Liver (tissue), 8 donors: ENCODE measurements at regions not wholly inside any gene's neighbourhood (a gene's known extent, or its start where the extent isn't known, plus 50 kb on each side); places are given as distances from the start of the nearest gene placed in this dataset.

ENCODE experiments used
- DNase-seq: peaks from one replicate; pipeline ENCODE4 v3.0.0-alpha.2; 2017; ENCODE audit warnings: low spot score
- H3K27ac ChIP-seq, 2 donors: one replicate each; pipeline ENCODE4 v1.7.0; 2013; ENCODE audit warnings: inconsistent platforms in 2 of 2, low read length in 2 of 2, control low read depth in 1 of 2, low read depth in 1 of 2, mild to moderate bottlenecking in 1 of 2
- H3K27me3 ChIP-seq, 4 donors: one replicate each; pipeline versions ENCODE4 v1.6.1 to v1.7.0; 2013; ENCODE audit warnings: low read length in 3 of 4, inconsistent platforms in 1 of 4, mild to moderate bottlenecking in 1 of 4, moderate library complexity in 1 of 4; ENCODE audit not compliant: control insufficient read depth in 4 of 4, insufficient read depth in 4 of 4
- H3K36me3 ChIP-seq, 4 donors: one replicate each; pipeline versions ENCODE4 v1.6.1 to v1.7.0; 2013; ENCODE audit warnings: low read length in 3 of 4, mild to moderate bottlenecking in 3 of 4, low read depth in 1 of 4, moderate library complexity in 1 of 4; ENCODE audit not compliant: control insufficient read depth in 4 of 4, insufficient read depth in 3 of 4
- H3K4me1 ChIP-seq, 4 donors: one replicate each; pipeline versions ENCODE4 v1.6.1 to v1.7.0; 2013; ENCODE audit warnings: low read length in 3 of 4, mild to moderate bottlenecking in 3 of 4, moderate library complexity in 1 of 4; ENCODE audit not compliant: control insufficient read depth in 4 of 4, insufficient read depth in 4 of 4
- H3K4me3 ChIP-seq, 3 donors: one replicate each; pipeline versions ENCODE4 v1.6.1 to v1.7.0; 2013; ENCODE audit warnings: low read length in 3 of 3, control low read depth in 1 of 3, low read depth in 1 of 3, mild to moderate bottlenecking in 1 of 3
- H3K9ac ChIP-seq, 2 donors: one replicate each; pipeline ENCODE4 v1.7.0; 2013; ENCODE audit warnings: low read length in 2 of 2, mild to moderate bottlenecking in 2 of 2, moderate library complexity in 2 of 2, control low read depth in 1 of 2, low read depth in 1 of 2
- H3K9me3 ChIP-seq, 4 donors: one replicate each; pipeline versions ENCODE4 v1.6.1 to v1.7.0; 2013; ENCODE audit warnings: low read length in 3 of 4; ENCODE audit not compliant: control insufficient read depth in 4 of 4
- ATF3 ChIP-seq: IDR thresholded peaks from 2 replicates; pipeline ENCODE4 v1.6.1; 2016; ENCODE audit warnings: antibody characterized with exemption
- CTCF ChIP-seq: fragments of 150-350 bp; IDR thresholded peaks from 2 replicates; pipeline ENCODE4 v1.5.1; 2017; ENCODE audit warnings: improper control_type of control experiment, low read depth, low read length; ENCODE audit not compliant: missing input control
- EGR1 ChIP-seq, 2 donors: IDR thresholded peaks; 2 replicates each; pipeline ENCODE4 v1.6.1; 2016 to 2018; ENCODE audit warnings: antibody characterized with exemption in 2 of 2, low read depth in 2 of 2
- FOXA1 ChIP-seq: IDR thresholded peaks from 2 replicates; pipeline ENCODE4 v1.6.1; 2016; ENCODE audit warnings: antibody characterized with exemption
- FOXA2 ChIP-seq: IDR thresholded peaks from 2 replicates; pipeline ENCODE4 v1.6.1; 2016; ENCODE audit warnings: antibody characterized with exemption
- GABPA ChIP-seq, 2 donors: IDR thresholded peaks in 1 of 2; conservative IDR thresholded peaks in 1 of 2; 2 replicates each; pipeline ENCODE4 v1.6.1; 2016; ENCODE audit warnings: antibody characterized with exemption in 2 of 2, mild to moderate bottlenecking in 1 of 2, moderate library complexity in 1 of 2
- HNF4A ChIP-seq, 2 donors: conservative IDR thresholded peaks; 2 replicates each; pipeline ENCODE4 v1.6.1; 2016; ENCODE audit warnings: antibody characterized with exemption in 2 of 2, mild to moderate bottlenecking in 2 of 2
- HNF4G ChIP-seq: IDR thresholded peaks from 2 replicates; pipeline ENCODE4 v1.6.1; 2016; ENCODE audit warnings: antibody characterized with exemption
- JUND ChIP-seq, 2 donors: IDR thresholded peaks; 2 replicates each; pipeline ENCODE4 v1.6.1; 2016; ENCODE audit warnings: antibody characterized with exemption in 2 of 2
- MAX ChIP-seq: IDR thresholded peaks from 2 replicates; pipeline ENCODE4 v1.6.1; 2016; ENCODE audit warnings: antibody characterized with exemption
- NR2F2 ChIP-seq: IDR thresholded peaks from 2 replicates; pipeline ENCODE4 v1.6.1; 2016; ENCODE audit warnings: antibody characterized with exemption
- RAD21 ChIP-seq, 2 donors: IDR thresholded peaks; 2 replicates each; pipeline ENCODE4 v1.6.1; 2016; ENCODE audit warnings: antibody characterized with exemption in 2 of 2, mild to moderate bottlenecking in 2 of 2
- REST ChIP-seq: IDR thresholded peaks from 2 replicates; pipeline ENCODE4 v1.6.1; 2016; ENCODE audit warnings: antibody characterized with exemption, mild to moderate bottlenecking
- RXRA ChIP-seq, 2 donors: IDR thresholded peaks; 2 replicates each; pipeline ENCODE4 v1.6.1; 2017 to 2018; ENCODE audit warnings: antibody characterized with exemption in 2 of 2, mild to moderate bottlenecking in 1 of 2
- SP1 ChIP-seq: IDR thresholded peaks from 2 replicates; pipeline ENCODE4 v1.6.1; 2018; ENCODE audit warnings: antibody characterized with exemption, mild to moderate bottlenecking
- TAF1 ChIP-seq: conservative IDR thresholded peaks from 2 replicates; pipeline ENCODE4 v1.6.1; 2016; ENCODE audit warnings: antibody characterized with exemption, mild to moderate bottlenecking
- YY1 ChIP-seq: IDR thresholded peaks from 2 replicates; pipeline ENCODE4 v1.6.1; 2016; ENCODE audit warnings: antibody characterized with exemption, mild to moderate bottlenecking
- ZBTB33 ChIP-seq: IDR thresholded peaks from 2 replicates; pipeline ENCODE4 v1.6.1; 2016; ENCODE audit warnings: antibody characterized with exemption
- WGBS: extraction: QIAGEN DNeasy Blood & Tissue Kit; methylation state at CpG from one replicate; pipeline ENCODE4 v1.1.7; 2013; 5-methylcytosine and 5-hydroxymethylcytosine counted together
- donor health status: healthy.
- donor health status: healthy.
- donor health status: healthy.
- donor health status: healthy.
- donor health status: healthy.

- H3K27ac ChIP-seq, result no peak overlapping the region
- H3K4me3 ChIP-seq, result no peak overlapping the region
- no peak overlapping the region for H3K9ac ChIP-seq
- no peaks in the 10 kb centered on the region for H3K9me3 ChIP-seq
- TF ChIP-seq EGR1 (IDR thresholded peaks at IDR 0.05; ENCODE audit: low read depth in 2 of 2), result no peak
- TF ChIP-seq FOXA2, result no peak
- TF ChIP-seq HNF4G, result no peak
- no peak for TF ChIP-seq TAF1
- TF ChIP-seq GABPA (IDR thresholded peaks at IDR 0.05 in 1 of 2, conservative IDR thresholded peaks at IDR 0.05 in 1 of 2), result no peak
- TF ChIP-seq ZBTB33, result no peak
- TF ChIP-seq NR2F2, result no peak
- no peak for TF ChIP-seq MAX
- no peak for TF ChIP-seq JUND (IDR thresholded peaks at IDR 0.05)
- TF ChIP-seq YY1, result no peak
- no peak for TF ChIP-seq FOXA1
- 86% methylated on average over 3 of the region's 3 CpGs for WGBS
- no peak for DNase-seq
- no peaks in the 10 kb centered on the region for H3K27me3 ChIP-seq
- H3K4me1 ChIP-seq, result no peaks in the 10 kb centered on the region
- H3K36me3 ChIP-seq, result no peaks in the 10 kb centered on the region
These were observed 400.3 kb upstream of the TRIB2 start for GRCh38 chr2:12316476-12316875.

- Histone ChIP-seq H3K27me3 (no peaks in the 10 kb centered on the region), H3K4me1 (no peaks in the 10 kb centered on the region), H3K4me3 (no peak overlapping the region), H3K27ac (no peak overlapping the region), H3K36me3 (no peaks in the 10 kb centered on the region), H3K9me3 (no peaks in the 10 kb centered on the region), H3K9ac (no peak overlapping the region)
- 62% methylated on average over 3 of the region's 3 CpGs for WGBS
- DNase-seq, result no peak
- TF ChIP-seq JUND (IDR thresholded peaks at IDR 0.05) (no peak), FOXA2 (no peak), REST (no peak), HNF4G (no peak), FOXA1 (no peak), MAX (no peak), TAF1 (no peak), ATF3 (no peak), GABPA (IDR thresholded peaks at IDR 0.05 in 1 of 2, conservative IDR thresholded peaks at IDR 0.05 in 1 of 2) (no peak), SP1 (no peak), YY1 (no peak), RXRA (IDR thresholded peaks at IDR 0.05) (no peak), RAD21 (IDR thresholded peaks at IDR 0.05) (no peak), HNF4A (conservative IDR thresholded peaks at IDR 0.05) (no peak), ZBTB33 (no peak), NR2F2 (no peak), EGR1 (IDR thresholded peaks at IDR 0.05; ENCODE audit: low read depth in 2 of 2) (no peak), CTCF (no peak)
These were observed 399.4 kb upstream of the TRIB2 start for GRCh38 chr2:12317286-12317685.
